HepG2 (cell line): ENCODE measurements at regions not wholly inside any gene's neighbourhood (a gene's known extent, or its start where the extent isn't known, plus 50 kb on each side); places are given as distances from the start of the nearest gene placed in this dataset.

Source experiments
- ATM ChIP-seq: fragments of 450-650 bp; IDR thresholded peaks from 2 replicates; pipeline ENCODE4 v1.7.1; 2017; ENCODE audit warnings: mild to moderate bottlenecking, borderline replicate concordance
- BRCA1 ChIP-seq: sonication (generic); formaldehyde crosslinking; IDR thresholded peaks from 2 replicates; pipeline ENCODE4 v1.4.0; 2020; ENCODE audit warnings: missing genetic modification reagents
- CENPT ChIP-seq: sonication (generic); formaldehyde crosslinking; IDR thresholded peaks from 2 replicates; pipeline ENCODE4 v1.8.0; 2022; ENCODE audit warnings: low read depth, mild to moderate bottlenecking, moderate library complexity, missing genetic modification reagents
- CENPX ChIP-seq: sonication (generic); formaldehyde crosslinking; IDR thresholded peaks from 2 replicates; pipeline ENCODE4 v1.9.0; 2021; ENCODE audit warnings: mild to moderate bottlenecking, missing genetic modification reagents, moderate library complexity
- ELF4 ChIP-seq: sonication (generic); formaldehyde crosslinking; IDR thresholded peaks from 2 replicates; pipeline ENCODE4 v1.5.0; 2020; ENCODE audit warnings: missing genetic modification reagents, mild to moderate bottlenecking, moderate library complexity, borderline replicate concordance
- HHEX ChIP-seq: IDR thresholded peaks from 2 replicates; pipeline ENCODE4 v1.6.1; 2016; ENCODE audit warnings: control low read depth
- HNF4A ChIP-seq: sonication (generic); formaldehyde crosslinking; IDR thresholded peaks from 2 replicates; pipeline ENCODE4 v1.4.0; 2020; ENCODE audit warnings: missing genetic modification reagents
- PRPF4 ChIP-seq: fragments of 200-400 bp; formaldehyde crosslinking; IDR thresholded peaks from 2 replicates; pipeline ENCODE4 v1.6.1; 2016; ENCODE audit warnings: low read length, low read depth; ENCODE audit not compliant: poor library complexity, severe bottlenecking
- SMAD1 ChIP-seq: sonication (generic); formaldehyde crosslinking; IDR thresholded peaks from 2 replicates; pipeline ENCODE4 v1.4.0; 2020; ENCODE audit warnings: missing genetic modification reagents, low read depth, mild to moderate bottlenecking, borderline replicate concordance
- SMARCE1 ChIP-seq: fragments of 450-650 bp; IDR thresholded peaks from 2 replicates; pipeline ENCODE4 v1.6.1; 2017; ENCODE audit warnings: borderline replicate concordance
- SOX6 ChIP-seq, 2 experiments: fragments of 450-650 bp in 1 of 2; sonication (generic) in 1 of 2; formaldehyde crosslinking in 1 of 2; IDR thresholded peaks; 2 replicates each; pipeline versions ENCODE4 v1.4.0 to v1.6.1; 2017 to 2020; ENCODE audit warnings: antibody characterized with exemption in 1 of 2, mild to moderate bottlenecking in 1 of 2, missing genetic modification reagents in 1 of 2
- TRIM24 ChIP-seq: sonication (generic); formaldehyde crosslinking; IDR thresholded peaks from 2 replicates; pipeline ENCODE4 v1.8.0; 2022; ENCODE audit warnings: mild to moderate bottlenecking, missing genetic modification reagents
- ZFP36 ChIP-seq: fragments of 150-350 bp; IDR thresholded peaks from 2 replicates; pipeline ENCODE4 v1.6.1; 2018; ENCODE audit warnings: borderline replicate concordance, low read length, low read depth; ENCODE audit not compliant: partially characterized antibody
- ZNF234 ChIP-seq: sonication (generic); formaldehyde crosslinking; conservative IDR thresholded peaks from 2 replicates; pipeline ENCODE4 v1.5.1; 2020; ENCODE audit warnings: mild to moderate bottlenecking, missing genetic modification reagents
- ZNF432 ChIP-seq: sonication (generic); formaldehyde crosslinking; IDR thresholded peaks from 2 replicates; pipeline ENCODE4 v1.5.0; 2020; ENCODE audit warnings: missing genetic modification reagents, mild to moderate bottlenecking, borderline replicate concordance
- ZNF484 ChIP-seq: sonication (generic); formaldehyde crosslinking; IDR thresholded peaks from 2 replicates; pipeline ENCODE4 v1.5.1; 2020; ENCODE audit warnings: mild to moderate bottlenecking, low read depth, missing genetic modification reagents, borderline replicate concordance
- ZNF7 ChIP-seq: IDR thresholded peaks from 2 replicates; pipeline ENCODE4 v1.6.1; 2016; ENCODE audit warnings: missing biosample characterization, missing genetic modification reagents
- ZNF841 ChIP-seq: sonication (generic); formaldehyde crosslinking; IDR thresholded peaks from 2 replicates; pipeline ENCODE4 v1.8.1; 2023; ENCODE audit warnings: missing genetic modification reagents, borderline replicate concordance
- TF ChIP-seq, protein P1 (sequence below): IDR thresholded peaks from 2 replicates; pipeline ENCODE4 v1.6.1; 2016; ENCODE audit warnings: low read depth, borderline replicate concordance
- TF ChIP-seq, protein P2 (sequence below): sonication (generic); formaldehyde crosslinking; conservative IDR thresholded peaks from 2 replicates; pipeline ENCODE4 v1.4.0; 2020; ENCODE audit warnings: missing genetic modification reagents
- TF ChIP-seq, protein P3 (sequence below): sonication (generic); formaldehyde crosslinking; IDR thresholded peaks from 2 replicates; pipeline ENCODE4 v1.5.1; 2020; ENCODE audit warnings: missing genetic modification reagents, mild to moderate bottlenecking, borderline replicate concordance
- TF ChIP-seq, protein P4 (sequence below): sonication (generic); IDR thresholded peaks from 2 replicates; pipeline ENCODE4 v1.6.1; 2016; ENCODE audit warnings: low read depth, borderline replicate concordance
- TF ChIP-seq, protein P5 (sequence below): sonication (generic); formaldehyde crosslinking; IDR thresholded peaks from 2 replicates; pipeline ENCODE4 v1.4.0; 2020; ENCODE audit warnings: missing genetic modification reagents, mild to moderate bottlenecking, borderline replicate concordance

DNA sequence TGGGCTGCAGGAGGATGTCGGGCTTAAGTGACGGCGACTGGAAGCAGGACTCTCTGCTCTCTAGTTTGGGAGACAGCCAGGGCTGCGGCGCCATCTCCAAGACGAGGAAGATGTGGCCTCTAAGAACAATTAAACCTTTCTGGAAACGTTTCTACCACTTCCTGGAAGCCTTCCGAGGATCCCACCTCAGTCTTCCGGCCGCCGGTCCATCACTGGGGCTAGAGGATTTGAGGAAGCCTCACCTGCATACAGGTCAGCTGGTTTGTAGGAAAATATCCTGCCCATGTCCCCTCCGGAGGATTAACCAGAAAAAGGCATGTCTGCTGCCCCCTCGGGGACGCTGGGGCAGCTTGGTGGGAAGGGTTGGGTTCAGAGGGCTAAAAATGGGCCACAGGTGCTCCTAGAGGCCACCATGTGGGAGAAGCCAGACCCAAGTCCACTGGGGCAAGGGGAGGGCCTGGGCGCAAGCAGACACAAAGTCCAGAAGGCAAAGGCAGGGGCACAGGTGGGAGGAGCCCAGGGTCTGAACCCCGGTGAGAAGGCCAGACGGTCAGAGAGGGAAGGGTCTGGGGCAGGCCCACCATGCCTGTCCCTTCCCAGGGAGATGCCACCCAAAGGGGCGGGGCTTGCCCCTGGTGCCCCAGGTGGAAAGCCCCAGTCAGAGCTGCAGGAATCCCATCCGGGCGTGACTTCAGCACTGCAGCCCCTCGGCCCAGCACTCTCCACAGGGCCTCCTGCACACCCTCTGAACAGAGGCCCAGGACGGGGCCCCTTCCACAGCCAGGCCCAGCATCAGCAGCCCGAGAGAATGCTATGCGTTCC, 82.2 kb upstream of the ID2 start (continued):
- TF ChIP-seq BRCA1 (CRISPR knock-in tag), result peak; percentile 42; the same call in 1 of the 2 replicates
- TF ChIP-seq, protein P1, sequence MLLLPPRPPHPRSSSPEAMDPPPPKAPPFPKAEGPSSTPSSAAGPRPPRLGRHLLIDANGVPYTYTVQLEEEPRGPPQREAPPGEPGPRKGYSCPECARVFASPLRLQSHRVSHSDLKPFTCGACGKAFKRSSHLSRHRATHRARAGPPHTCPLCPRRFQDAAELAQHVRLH (CRISPR knock-in tag), result 0 out of 2 replicates have a peak, but pooled peaks have one; percentile 33
- TF ChIP-seq HHEX (CRISPR knock-in tag), result no peak
- TF ChIP-seq, protein P2, sequence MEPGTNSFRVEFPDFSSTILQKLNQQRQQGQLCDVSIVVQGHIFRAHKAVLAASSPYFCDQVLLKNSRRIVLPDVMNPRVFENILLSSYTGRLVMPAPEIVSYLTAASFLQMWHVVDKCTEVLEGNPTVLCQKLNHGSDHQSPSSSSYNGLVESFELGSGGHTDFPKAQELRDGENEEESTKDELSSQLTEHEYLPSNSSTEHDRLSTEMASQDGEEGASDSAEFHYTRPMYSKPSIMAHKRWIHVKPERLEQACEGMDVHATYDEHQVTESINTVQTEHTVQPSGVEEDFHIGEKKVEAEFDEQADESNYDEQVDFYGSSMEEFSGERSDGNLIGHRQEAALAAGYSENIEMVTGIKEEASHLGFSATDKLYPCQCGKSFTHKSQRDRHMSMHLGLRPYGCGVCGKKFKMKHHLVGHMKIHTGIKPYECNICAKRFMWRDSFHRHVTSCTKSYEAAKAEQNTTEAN, result 0 out of 2 replicates have a peak, but pooled peaks have one; percentile 34
- peak; percentile 99 for TF ChIP-seq HNF4A (CRISPR knock-in tag)
- TF ChIP-seq CENPX, result no peak
- 0 out of 2 replicates have a peak, but pooled peaks have one; percentile 38 for TF ChIP-seq CENPT (CRISPR knock-in tag)
- peak; percentile 75; the same call in 1 of the 2 replicates for TF ChIP-seq TRIM24 (CRISPR knock-in tag)
- TF ChIP-seq, protein P3, sequence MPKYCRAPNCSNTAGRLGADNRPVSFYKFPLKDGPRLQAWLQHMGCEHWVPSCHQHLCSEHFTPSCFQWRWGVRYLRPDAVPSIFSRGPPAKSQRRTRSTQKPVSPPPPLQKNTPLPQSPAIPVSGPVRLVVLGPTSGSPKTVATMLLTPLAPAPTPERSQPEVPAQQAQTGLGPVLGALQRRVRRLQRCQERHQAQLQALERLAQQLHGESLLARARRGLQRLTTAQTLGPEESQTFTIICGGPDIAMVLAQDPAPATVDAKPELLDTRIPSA (CRISPR knock-in tag), result no peak
- TF ChIP-seq, protein P4, sequence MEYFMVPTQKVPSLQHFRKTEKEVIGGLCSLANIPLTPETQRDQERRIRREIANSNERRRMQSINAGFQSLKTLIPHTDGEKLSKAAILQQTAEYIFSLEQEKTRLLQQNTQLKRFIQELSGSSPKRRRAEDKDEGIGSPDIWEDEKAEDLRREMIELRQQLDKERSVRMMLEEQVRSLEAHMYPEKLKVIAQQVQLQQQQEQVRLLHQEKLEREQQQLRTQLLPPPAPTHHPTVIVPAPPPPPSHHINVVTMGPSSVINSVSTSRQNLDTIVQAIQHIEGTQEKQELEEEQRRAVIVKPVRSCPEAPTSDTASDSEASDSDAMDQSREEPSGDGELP, result peak; percentile 83; the same call in 1 of the 2 replicates
- TF ChIP-seq SMARCE1, result no peak
- TF ChIP-seq, protein P5, sequence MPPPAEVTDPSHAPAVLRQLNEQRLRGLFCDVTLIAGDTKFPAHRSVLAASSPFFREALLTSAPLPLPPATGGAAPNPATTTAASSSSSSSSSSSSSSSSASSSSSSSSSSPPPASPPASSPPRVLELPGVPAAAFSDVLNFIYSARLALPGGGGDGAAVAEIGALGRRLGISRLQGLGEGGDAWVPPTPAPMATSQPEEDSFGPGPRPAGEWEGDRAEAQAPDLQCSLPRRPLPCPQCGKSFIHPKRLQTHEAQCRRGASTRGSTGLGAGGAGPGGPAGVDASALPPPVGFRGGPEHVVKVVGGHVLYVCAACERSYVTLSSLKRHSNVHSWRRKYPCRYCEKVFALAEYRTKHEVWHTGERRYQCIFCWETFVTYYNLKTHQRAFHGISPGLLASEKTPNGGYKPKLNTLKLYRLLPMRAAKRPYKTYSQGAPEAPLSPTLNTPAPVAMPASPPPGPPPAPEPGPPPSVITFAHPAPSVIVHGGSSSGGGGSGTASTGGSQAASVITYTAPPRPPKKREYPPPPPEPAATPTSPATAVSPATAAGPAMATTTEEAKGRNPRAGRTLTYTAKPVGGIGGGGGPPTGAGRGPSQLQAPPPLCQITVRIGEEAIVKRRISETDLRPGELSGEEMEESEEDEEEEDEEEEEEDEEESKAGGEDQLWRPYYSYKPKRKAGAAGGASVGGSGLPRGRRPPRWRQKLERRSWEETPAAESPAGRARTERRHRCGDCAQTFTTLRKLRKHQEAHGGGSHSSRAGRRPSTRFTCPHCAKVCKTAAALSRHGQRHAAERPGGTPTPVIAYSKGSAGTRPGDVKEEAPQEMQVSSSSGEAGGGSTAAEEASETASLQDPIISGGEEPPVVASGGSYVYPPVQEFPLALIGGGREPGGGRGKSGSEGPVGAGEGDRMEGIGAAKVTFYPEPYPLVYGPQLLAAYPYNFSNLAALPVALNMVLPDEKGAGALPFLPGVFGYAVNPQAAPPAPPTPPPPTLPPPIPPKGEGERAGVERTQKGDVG (CRISPR knock-in tag), result peak; percentile 87; the same call in 1 of the 2 replicates
- TF ChIP-seq SMAD1 (CRISPR knock-in tag), result peak; percentile 76; the same call in 1 of the 2 replicates
- TF ChIP-seq PRPF4, result no peak
- TF ChIP-seq ATM, result no peak
- no peak for TF ChIP-seq ZNF841 (CRISPR knock-in tag)
- no peak for TF ChIP-seq ZNF7 (CRISPR knock-in tag)
- TF ChIP-seq SOX6 (IDR thresholded peaks at IDR 0.05), result no peak
- TF ChIP-seq SOX6 (CRISPR knock-in tag; IDR thresholded peaks at IDR 0.05), result peak; percentile 78
- TF ChIP-seq ELF4 (CRISPR knock-in tag), result no peak
- TF ChIP-seq ZFP36, result no peak
- TF ChIP-seq ZNF484, result no peak
- TF ChIP-seq ZNF234 (CRISPR knock-in tag), result no peak
- no peak for TF ChIP-seq ZNF432 (CRISPR knock-in tag)
